CD4-positive, alpha-beta T cell treated with Interleukin-4 for 1 hour (primary cell): ENCODE measurements at regions not wholly inside any gene's neighbourhood (a gene's known extent, or its start where the extent isn't known, plus 50 kb on each side); places are given as distances from the start of the nearest gene placed in this dataset.
"Not testable (repeated sequence)": the region's sequence is repeated elsewhere in the genome, so short reads cannot be mapped to it uniquely, and the experiment has no call there.

ENCODE experiments used
- DNase-seq, 2 donors: peaks; one replicate each; pipeline ENCODE4 v3.0.0-alpha.2; 2020 to 2022

DNA sequence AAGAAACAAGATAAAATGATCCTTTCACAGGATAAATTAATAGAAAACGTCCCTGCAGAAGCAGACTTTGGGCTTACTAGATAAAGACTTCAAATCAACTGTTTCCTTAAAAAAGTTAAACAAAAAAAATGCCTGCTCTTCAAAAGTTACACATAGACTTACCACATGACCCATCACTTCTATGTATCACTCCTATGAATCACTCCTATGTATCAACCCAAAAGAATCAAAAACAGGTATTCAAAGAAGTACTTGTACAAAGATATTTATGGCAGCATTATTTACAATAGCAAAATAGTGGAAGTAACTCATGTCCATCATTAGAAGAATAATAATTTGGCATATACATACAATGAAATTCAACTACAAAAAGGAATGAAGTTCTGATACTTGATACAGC lies 56.3 kb upstream of the PRDM9 start:
- no peak for DNase-seq

DNA sequence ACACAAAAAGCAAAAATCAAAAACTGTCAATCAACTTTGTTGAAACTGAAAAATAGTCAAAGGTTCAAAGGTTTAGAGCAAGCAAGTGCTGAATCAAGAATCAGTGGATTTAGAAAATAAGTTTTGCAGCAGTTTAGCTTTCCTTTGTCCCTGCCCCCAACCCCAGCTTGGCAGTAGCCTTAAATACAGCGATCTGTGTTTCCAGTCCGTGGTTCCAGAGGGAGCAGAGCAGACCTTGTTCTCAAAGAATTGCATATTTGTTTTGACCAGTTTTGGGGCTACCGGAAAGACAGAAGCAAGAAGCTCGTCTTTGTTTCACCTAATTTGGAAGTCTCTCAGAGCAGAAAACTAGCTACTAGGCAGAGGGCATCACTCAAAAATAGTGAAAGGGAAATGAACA lies 57.2 kb upstream of the PRDM9 start:
- DNase-seq, result no peak

DNA sequence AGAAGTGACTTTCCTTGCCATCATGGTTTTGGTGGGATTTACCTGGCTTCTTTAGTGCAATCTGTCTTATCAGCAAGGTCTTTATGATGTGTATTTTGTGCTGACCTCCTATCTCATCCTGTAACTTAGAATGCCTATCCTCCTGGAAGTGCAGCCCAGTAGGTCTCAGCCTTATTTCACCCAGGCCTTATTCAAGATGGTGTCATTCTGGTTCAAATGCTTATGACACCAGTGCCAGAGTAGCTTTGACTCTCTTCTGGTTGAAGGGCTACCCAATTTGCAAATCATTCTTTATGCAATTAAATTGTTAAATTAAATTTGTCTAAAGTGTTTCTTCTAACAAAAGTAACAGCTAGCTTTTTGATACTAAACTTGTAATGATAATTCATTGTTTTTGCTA lies 58.8 kb upstream of the PRDM9 start:
- no peak for DNase-seq

DNA sequence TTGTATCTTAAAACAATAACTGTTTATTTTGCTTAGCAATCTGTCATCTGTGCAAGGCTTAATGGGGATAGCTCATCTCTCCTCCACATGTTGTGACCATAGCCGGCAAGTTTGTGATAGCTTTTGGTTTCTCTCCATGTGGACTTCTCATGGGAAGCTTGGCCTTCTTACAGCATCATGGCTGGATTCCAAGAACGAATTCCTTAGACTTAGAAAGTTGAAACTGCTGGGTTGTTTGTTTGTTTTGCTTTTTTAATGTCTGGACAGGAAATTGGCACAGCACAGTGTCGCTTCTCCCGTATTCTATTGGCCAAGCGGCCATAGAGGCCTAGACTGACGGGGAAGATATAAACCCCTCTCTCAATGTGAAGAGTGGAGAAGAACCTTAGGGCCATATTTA lies 61.0 kb upstream of the PRDM9 start:
- no peak for DNase-seq

DNA sequence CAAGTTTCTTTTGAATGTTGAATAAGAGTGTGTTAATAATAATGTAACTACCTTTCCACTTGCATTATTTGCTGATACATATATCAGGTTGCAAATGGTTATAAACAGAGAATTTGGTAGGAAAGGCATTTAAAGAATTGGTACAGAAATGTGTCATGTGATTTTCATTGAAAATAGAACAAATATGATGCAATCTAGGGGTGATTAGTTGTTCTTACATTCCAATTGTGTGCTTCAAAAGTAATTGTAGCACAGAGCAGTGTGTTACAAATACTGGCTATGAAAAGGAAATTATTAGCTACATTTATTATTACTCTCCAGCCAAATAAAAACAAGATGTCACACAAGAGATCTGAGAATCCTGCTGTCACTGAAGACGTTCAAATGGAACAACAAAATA lies 61.8 kb upstream of the PRDM9 start:
- no peak for DNase-seq

DNA sequence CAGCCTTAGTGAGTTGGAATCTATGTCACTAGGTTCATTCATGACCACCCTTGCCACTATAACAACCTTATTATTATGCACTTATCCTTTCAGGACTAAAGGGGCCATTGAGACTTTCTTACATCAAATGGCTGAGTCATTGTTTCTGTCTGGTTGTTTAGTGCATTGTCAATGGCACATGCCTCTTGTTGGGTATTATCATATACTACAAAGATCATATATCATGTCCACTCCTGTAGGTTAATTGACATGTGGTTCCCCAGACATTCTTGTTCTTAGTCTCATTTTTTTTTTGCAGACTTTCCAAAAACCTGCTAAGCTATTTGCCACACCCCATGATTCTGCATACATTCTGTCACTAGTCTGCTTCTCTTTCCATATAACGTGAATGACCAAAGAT lies 66.7 kb upstream of the PRDM9 start:
- DNase-seq, result no peak

DNA sequence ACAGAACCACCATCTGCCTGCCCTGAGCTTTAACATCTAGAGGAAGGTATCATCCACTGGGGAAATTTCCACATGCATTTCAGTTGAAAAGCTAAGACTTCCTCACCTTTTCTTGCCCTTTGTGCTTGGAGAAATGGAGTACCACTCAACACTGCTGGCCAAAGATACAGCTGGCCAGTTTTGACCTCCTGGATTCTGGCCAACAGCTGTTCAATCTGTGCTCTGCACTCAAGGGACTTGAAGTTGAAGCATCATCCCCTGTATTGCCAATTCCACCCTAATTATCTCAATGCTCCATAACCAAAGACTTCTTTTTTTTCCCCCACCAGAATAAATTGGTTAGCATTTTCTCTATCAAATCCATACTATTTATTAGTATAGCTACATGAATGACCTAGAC lies 70.4 kb upstream of the PRDM9 start:
- DNase-seq, result no peak

DNA sequence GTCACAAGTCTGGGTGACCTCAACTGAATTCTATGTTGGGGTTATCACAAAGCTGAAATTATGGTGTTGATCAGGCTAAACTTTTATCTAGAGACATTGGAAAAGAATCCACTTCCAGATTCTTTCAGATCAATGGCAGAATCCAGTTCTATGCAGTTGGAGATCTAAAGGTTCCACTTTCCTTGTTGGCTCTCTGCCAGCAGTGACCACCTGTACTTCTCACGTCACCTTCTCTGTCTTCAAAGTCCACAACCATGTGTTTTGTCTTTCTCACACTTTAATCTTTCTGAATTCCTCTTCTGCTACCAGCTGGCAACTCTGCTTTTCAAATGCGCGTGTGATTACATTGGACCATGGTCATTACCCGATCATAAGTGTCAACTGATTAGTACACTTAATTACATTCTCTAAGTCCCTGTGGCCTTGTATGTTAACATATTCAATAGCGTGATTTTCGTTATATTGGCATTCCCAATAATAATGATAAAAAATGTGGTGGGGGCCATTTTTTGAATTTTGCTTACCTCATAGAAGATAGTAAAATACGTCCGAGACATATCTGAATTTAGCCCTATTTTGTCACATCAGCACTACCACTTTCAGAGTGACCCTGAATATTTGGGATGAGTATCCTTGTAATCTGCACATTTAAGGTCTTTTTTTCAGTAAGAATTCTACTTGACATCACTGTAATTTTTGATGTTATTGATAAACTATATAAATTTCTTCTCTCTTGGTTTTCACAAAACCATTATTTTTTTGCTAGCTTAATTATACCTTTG lies 73.7 kb upstream of the PRDM9 start:
- DNase-seq, result no peak

DNA sequence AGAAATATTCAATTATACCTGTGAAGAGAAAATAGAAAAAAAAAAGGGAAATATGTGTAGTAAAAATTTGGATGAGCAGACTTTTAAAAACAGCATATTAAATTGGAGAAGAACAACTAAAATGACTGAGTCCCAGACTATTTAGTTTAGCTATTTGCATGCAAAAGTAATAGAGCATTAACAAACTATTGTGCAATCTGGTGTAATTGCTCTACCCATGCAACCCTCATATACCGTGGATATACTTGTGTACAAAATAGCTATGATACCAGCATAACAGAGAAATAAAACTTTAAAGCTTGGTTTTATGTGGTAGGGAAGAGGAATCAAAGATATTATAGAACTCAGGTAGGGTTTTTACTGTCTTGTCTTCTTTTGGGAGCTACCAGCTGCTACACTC lies 78.7 kb upstream of the PRDM9 start:
- no peak for DNase-seq

DNA sequence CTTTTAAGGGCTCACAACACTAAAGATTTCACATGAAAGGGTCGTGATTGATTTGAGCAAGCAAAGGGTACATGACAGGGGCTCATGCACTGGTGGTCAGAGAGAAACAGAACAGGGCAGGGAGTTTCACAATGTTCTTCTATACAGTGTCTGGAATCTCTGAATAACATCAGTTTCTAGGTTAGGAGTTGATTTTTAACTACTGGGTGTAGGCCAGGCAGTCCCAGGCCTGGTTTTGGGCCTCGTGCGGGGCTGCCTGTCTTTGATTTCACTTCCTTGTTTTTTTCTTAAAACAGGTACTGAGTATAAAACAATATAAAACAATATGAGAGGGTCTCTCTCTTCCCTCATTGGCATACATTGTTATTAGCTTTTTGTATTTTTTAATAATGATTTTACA lies 87.2 kb upstream of the PRDM9 start:
- not testable (repeated sequence) for DNase-seq

DNA sequence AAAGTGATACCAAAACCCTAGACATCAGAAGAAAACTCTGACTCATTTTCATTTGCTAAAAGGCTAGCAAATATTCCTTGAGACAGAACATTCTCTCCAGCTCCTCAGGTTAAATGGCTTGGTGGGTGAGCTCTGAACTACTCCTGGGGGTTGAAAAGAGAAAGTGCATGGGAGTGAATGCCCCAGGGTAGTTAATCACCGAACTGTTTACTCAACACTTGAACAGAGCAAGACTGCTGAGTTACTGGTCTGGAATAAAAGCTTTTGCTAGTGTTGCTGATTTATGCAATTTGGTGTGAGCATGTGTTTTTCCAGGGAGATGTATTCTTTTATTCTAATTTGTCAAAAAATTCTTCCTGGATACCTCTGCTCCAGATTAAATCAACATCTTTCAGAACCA lies 88.3 kb upstream of the PRDM9 start:
- no peak for DNase-seq

DNA sequence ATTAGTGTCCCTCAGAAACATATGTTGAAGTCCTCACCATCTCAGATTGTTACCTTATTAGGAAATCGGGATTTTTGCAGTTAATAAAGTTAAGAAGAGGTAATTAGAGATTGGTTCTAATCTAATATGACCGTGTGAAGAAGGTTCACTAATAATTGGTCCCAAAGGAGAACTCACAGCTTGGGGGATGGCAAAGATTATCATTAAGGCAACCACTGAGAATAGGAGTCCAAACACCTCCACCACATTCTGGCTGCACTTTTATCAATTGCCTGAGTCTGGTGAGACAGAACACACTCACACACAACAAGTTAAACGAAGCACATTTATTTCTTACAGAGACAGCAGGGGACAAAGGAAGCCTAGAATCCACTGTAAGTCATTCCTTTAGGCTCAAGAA lies 94.9 kb upstream of the PRDM9 start:
- no peak for DNase-seq

DNA sequence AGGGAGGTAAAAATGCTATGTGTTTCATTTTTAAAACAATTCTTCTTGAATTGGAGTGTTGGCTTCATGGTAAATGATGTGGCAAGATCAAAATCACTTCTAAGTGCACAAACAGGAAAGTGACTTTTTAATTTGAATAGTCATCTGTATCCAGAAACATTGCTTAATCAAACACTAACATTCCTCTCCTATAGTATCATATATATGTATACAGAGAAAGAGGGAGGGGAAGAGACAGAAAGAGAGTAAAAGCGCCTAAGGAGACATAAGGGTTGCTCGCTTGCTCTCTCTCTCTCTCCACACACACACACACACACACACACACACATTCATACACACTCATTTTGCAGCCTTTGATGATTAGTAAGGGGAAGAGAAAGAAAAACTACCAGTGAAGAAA lies 95.4 kb upstream of the PRDM9 start:
- DNase-seq, result no peak

DNA sequence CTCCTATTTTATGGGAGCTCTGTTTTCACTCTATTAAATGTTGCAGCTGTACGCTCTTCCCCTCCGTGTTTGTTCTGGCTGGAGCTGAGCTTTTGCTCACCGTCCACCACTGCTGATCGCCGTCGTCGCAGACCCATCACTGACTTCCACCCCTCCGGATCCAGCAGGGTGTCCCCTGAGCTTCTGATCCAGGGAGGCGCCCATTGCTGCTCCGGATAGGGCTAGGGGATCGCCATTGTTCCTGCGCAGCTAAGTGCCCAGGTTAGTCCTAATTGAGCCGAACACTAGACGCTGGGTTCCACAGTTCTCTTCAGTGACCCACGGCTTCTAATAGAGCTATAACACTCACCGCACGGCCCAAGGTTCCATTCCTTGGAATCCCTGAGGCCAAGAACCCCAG lies 96.2 kb upstream of the PRDM9 start:
- DNase-seq, result no peak

DNA sequence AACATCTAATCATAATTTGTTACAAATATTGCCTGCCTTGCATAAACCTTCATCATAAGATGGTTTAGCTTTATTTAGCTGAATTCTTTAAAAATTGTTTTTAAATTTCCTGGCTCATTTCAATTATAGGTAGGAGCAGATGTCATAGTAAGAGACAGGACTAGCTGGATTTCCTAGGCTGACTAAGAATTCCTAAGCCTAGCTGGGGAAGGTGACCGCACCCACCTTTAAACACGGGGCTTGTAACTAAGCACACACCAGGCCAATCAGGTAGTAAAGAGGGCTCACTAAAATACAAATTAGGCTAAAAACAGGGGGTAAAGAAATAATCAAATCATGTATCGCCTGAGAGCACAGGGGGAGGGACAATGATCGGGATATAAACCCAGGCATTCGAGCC lies 96.6 kb upstream of the PRDM9 start:
- not testable (repeated sequence) for DNase-seq

DNA sequence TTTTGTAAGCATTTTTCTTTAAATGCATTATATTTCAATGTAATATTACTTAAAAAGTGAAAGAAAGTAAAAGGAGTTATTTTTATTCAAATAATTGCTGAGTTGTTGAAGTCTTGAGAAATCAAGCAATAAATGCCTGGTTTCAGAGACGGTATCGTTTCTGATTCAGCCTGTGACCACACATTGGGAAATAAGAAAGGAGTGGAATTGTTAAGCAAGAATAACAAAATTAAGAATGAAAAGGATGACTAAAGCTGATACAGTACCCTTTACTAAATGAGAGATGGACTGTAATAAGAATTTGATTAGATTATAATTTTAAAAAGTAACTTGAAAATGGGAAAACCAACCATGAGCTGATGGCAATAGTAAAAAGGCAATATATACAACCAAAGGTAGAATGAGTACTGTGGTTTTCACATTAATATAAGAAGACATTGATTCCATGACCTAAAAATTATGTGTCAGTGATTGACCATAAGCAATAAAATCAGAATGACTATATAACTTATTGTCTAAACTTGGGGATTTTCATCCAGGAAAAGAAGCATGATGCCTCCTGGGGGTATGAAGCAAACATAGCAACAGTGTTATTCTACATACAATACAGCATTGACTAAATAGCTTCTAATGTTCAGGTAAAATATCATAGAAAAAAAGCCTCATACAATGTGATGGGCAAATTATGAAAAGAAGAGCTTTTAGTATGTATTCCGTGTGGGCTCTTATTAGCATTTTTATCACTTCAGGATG lies 101.9 kb upstream of the PRDM9 start:
- no peak for DNase-seq

DNA sequence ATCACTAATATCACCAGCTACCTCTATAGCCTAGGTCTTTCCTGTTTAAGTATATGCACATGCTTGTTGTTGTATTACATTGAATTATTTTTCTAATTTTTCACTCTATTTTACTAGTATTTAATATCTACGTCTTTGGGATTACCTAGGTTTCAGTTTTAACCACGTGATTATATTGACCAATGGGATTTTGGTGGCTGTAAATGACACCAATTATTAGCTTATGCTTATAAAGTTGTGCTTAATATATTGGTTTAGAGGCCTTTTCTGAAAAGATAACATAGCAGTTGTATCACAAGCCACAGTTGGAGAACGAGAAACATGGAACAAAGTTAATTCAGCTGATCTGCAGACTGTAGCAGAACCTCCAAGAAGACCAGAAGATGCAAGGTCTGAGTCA lies 104.8 kb upstream of the PRDM9 start:
- DNase-seq, result no peak

DNA sequence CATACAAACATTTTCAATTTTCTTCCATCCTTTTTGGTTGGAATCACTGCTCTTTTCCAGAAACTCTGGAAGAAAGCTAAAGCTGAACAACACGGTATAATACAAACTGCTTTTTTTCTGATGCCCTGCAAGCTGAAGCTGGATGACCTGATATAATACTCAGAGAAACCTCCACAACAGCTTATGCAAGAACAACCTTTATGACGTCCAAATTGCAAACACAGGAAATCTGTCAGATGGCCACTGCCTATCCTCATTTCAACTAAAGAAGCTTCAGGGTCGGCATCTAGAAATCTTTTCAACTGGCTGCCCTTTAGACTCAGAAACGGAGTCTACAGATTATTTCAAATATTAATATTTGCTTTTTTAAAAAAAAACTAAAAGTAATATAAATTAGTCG lies 106.5 kb upstream of the PRDM9 start:
- DNase-seq, result no peak

DNA sequence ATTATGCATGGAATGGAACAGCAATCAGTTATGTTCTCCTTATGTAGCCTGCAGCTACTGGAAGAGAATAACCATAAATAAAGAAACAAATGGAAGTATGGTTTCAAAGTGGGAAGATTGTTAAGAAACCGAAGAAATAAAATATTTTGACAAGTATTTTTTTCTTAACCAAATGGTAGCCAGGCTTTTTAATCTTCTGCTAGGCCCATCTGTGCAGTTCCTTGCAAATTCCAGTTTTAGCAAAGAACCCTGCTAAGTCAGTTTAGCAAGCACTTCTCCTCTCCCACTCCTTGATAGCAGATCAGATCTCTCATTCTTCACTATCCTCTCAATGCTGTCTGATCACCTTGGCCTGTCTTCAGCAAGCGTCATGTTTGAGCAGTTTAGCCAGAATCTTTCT lies 111.1 kb upstream of the PRDM9 start:
- DNase-seq, result no peak

DNA sequence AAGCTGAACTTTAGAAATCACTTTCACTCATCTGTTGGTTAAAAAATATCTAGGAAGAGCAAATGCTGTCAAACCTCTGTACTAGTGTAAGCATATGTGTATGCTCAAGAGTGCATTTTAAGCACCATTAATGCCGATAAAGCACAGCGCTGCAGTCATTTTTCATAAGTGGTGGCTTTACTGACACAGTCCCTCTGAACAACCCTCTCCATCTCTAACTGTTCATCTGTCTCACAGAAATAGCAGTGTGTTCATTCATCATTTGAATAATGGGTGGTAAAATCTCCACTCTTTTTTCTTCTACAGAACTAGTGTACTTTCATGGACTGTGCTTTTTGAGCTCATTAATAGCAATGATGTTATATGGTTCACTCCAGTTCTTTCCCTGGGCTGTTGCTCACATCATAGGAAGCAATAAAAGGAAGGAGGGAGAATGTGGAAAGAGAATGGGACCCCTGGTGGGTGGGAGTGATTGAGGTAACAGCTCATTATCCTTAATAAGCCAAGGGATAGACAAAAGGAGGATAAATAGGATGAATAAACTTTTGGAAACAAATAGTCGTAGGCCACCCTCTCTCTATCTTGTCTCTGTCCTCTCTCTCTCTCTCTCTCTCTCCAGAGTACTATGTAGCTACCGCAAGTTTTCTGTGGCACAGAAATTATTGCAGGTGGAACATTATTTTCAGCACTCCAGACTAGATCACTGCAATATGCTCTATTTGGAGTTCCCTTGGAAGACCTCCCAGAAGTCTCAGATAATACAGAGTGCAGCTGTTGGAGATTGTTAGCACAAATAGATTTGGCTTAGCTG lies 117.9 kb upstream of the PRDM9 start:
- DNase-seq, result no peak

DNA sequence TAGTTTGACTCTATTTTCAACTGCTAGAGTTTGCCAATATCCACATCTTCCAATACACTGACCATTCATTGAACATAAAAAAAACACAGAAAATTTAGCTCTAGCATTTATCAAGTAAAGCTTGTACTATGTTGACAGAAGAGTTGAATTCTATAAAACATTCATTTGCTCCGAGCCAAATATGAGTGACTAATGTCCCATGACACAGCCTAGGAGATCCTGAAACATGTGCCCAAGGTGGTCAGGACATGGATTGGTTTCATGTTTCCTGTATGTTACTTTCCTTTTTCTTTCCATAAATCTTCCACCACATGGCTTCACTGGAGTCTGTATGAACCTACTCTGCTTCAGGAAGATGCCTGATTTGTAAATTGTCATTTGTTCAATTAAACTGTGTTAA lies 122.4 kb upstream of the PRDM9 start:
- DNase-seq, result no peak

DNA sequence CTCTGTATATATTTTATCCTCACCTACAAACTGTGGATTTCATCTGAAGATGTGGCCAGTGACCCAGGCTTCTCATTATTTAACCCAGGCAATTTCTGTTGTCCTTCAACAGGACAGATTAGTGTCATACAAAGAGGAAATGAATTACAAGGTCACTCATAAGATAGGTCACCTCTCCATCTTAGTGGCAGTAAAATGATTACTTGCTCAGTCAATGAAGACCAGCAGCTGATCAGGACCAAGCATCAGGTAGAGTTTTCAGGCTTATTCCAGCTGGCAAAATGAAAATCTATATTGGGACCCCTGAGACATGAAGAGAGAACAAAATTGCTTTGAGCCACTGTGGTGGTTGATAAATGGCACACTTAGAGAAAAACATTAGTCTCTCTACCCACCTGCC lies 135.2 kb upstream of the PRDM9 start:
- no peak for DNase-seq

DNA sequence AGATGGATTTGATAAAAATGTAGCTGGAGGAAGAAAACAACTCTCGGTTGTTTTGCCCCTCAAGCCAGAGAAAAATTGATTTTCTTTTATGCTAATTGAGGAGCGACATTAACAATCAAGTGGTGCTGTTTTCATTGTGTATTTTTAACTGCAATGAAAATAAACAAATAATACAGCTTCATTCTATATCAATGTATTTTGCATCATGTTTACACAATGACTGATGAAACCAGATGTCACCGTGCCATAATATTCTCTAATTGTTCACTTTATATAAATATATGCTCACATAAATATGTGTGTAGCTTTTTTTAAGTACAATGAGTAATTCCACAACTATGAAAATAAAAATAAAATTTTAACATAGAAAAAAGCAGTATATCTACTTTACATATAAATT lies 139.0 kb upstream of the PRDM9 start:
- no peak for DNase-seq

DNA sequence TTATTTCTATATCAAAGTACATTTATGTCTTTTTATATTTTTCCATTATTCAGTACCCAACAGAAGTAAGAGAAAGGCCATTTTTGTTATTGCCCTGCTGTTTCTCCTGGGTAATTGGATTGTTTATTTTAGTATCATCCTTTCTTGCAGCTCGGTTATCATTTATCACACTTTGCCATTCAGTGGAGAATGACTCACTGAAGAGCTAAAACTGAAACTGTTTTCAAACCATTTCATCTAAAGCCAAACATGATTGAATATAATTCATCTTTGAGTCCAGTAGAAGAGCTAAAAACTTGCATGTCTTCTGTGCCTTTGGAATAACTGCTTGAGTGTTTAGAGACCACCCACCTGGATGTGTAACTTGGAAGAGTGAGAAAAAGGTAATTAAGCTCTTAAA lies 139.5 kb upstream of the PRDM9 start:
- no peak for DNase-seq
